ENCODE measurements at regions not wholly inside any gene's neighbourhood (a gene's known extent, or its start where the extent isn't known, plus 50 kb on each side); places are given as distances from the start of the nearest gene placed in this dataset.

- no peak overlapping the region for H3K27ac ChIP-seq
- H3K27me3 ChIP-seq = no peaks in the 10 kb centered on the region
- peaks cover 0 to 13% (median 0%) of the 10 kb centered on the region in 3 donors for H3K4me1 ChIP-seq
- no peak for DNase-seq
- no peak overlapping the region for H3K4me3 ChIP-seq
- H3K9me3 ChIP-seq = no peaks in the 10 kb centered on the region
- WGBS, 2 donors = 74 to 75% methylated on average over 8 of the region's 8 CpGs
- intact Hi-C loops (cut with DNase I) = no loop called here
- TF ChIP-seq POLR2A (IDR thresholded peaks at IDR 0.05) (no peak), CTCF (IDR thresholded peaks at IDR 0.05) (no peak)
- H3K36me3 ChIP-seq = peaks cover 0 to 4% (median 0%) of the 10 kb centered on the region in 3 donors
Measured at GRCh38 chr17:63331301-63332061, 114.6 kb downstream of the CYB561 start.

DNA sequence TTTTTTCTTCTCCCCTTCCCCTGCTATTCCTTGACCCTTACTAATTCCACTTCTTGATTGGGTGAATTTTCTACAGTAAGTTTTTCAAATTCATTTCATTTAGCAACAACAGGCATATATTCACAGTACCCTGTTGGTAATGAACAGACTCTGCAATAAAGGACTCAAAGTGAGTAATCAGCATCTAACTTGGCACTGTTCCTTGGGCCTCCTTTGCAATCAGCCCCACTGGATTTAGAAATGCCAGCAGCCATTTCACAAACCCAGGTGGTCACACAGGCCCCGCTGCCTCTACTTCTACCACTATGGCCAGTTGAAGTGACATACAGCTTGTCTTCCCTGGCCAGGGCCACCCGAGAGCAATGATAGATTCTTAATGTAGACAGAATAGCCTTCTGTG, 113.8 kb downstream of the CYB561 start:
- H3K9me3 ChIP-seq = no peaks in the 10 kb centered on the region
- no peak overlapping the region for H3K27ac ChIP-seq
- no CpG with 5 or more reads among the region's 2 CpGs for WGBS, 2 donors
- DNase-seq = no peak
- intact Hi-C loops (cut with DNase I) = no loop called here
- TF ChIP-seq POLR2A (IDR thresholded peaks at IDR 0.05) (no peak), CTCF (IDR thresholded peaks at IDR 0.05) (no peak)
- H3K27me3 ChIP-seq = no peaks in the 10 kb centered on the region
- no peak overlapping the region for H3K4me3 ChIP-seq
- peaks cover 0 to 4% (median 0%) of the 10 kb centered on the region in 3 donors for H3K36me3 ChIP-seq
- H3K4me1 ChIP-seq = peaks cover 0 to 13% (median 0%) of the 10 kb centered on the region in 3 donors

GRCh38 chr17:63333869-63334268, 112.2 kb downstream of the CYB561 start:
- Histone ChIP-seq H3K4me1 (peaks cover 0 to 13% (median 0%) of the 10 kb centered on the region in 3 donors), H3K27ac (no peak overlapping the region), H3K36me3 (peaks cover 0 to 4% (median 0%) of the 10 kb centered on the region in 3 donors), H3K9me3 (no peaks in the 10 kb centered on the region), H3K27me3 (no peaks in the 10 kb centered on the region), H3K4me3 (no peak overlapping the region)
- WGBS, 2 donors = 74 to 83% methylated on average over 1 of the region's 1 CpG
- no peak for DNase-seq
- TF ChIP-seq CTCF (IDR thresholded peaks at IDR 0.05) (no peak), POLR2A (IDR thresholded peaks at IDR 0.05) (no peak)
- intact Hi-C loops (cut with DNase I) = no loop called here

DNA sequence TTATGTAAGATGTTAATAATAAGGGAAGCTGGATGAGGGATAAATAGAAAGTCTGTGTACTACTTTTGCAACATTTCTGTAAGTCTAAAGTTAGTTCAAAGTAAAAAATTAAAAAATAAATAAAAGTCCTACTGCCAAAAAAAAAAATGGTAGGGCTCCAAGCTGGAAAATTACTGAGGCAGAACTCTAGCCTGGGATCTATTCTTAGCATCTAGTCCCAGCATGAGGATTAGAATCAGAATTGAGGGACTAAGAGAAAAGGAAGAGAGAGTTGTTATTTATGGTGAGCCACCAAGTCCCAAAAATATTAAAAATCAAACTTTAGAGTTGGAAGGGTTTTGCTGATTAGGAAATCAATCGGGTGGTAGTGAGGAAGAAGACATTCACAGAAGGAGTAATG, 110.3 kb downstream of the CYB561 start:
- intact Hi-C loops (cut with DNase I) = no loop called here
- peak overlapping the region in 2 of 4 donors; percentile 10 to 46 for H3K27ac ChIP-seq
- WGBS, 2 donors = 59 to 75% methylated on average over 1 of the region's 1 CpG
- no peak for DNase-seq
- H3K4me3 ChIP-seq = no peak overlapping the region
- TF ChIP-seq CTCF (IDR thresholded peaks at IDR 0.05) (no peak), POLR2A (IDR thresholded peaks at IDR 0.05) (no peak)
- peaks cover 0 to 13% (median 0%) of the 10 kb centered on the region in 3 donors for H3K4me1 ChIP-seq
- no peaks in the 10 kb centered on the region for H3K9me3 ChIP-seq
- no peaks in the 10 kb centered on the region for H3K27me3 ChIP-seq
- H3K36me3 ChIP-seq = peaks cover 0 to 15% (median 0%) of the 10 kb centered on the region in 3 donors

- H3K27me3 ChIP-seq = no peaks in the 10 kb centered on the region
- intact Hi-C loops (cut with DNase I) = no loop called here
- no peaks in the 10 kb centered on the region for H3K9me3 ChIP-seq
- peaks cover 0 to 31% (median 0%) of the 10 kb centered on the region in 3 donors for H3K36me3 ChIP-seq
- H3K27ac ChIP-seq = no peak overlapping the region
- H3K4me3 ChIP-seq = no peak overlapping the region
- no peak for TF ChIP-seq POLR2A (IDR thresholded peaks at IDR 0.05)
- TF ChIP-seq CTCF (IDR thresholded peaks at IDR 0.05) = no peak
- WGBS, 2 donors = 82 to 88% methylated on average over 5 of the region's 5 CpGs
- H3K4me1 ChIP-seq = peaks cover 0 to 13% (median 0%) of the 10 kb centered on the region in 3 donors
- no peak for DNase-seq
Measured at GRCh38 chr17:63337579-63337978, 108.5 kb downstream of the CYB561 start.
